Stimulated activated CD4-positive, alpha-beta T cell treated with anti-CD3 and anti-CD28 coated beads, Interleukin-2, amount 100 ng/mL, for 48 hours (primary cell): ENCODE measurements at regions not wholly inside any gene's neighbourhood (a gene's known extent, or its start where the extent isn't known, plus 50 kb on each side); places are given as distances from the start of the nearest gene placed in this dataset.

Experiments used
- DNase-seq, 2 donors: peaks; one replicate each; pipeline ENCODE4 v3.0.0-alpha.2; 2020

GRCh38 chr2:212686285-212686895 lies 147.8 kb upstream of the ERBB4 start:
- DNase-seq: peak; percentile 44 to 45

DNA sequence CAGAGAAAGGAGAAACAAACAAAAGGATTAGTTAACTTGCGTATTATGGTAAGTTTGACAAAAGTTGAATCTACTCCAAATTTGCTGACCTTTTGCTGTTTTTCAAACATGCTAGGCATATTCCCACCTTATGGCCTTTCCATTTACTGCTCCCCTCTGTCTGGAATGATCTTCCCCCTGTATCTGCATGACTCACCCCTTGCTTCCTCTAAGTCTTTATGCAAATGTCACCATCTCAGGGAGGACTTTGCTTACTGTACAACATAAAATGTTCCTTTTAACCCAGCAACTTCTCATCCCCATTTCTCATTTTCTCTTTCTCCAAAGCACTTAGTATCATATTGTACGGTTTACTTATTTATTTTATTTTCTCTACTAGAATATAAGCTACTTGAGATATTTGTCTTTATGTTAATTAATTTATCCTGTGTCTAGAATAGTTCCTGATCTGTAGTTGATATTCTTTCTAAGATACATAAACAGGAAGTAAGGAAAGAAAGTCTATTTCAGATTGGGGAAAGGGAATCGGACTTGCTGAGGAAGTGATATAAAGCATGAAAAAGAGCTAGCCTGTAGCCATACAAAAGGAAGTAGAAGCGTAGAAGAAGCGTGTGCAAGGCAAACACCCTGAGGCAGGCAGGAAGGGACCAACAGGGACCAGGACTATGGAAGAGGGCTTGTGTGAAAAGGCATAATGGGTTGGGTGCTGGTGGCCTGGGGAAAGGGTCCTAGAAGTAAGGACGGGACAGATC lies 144.9 kb upstream of the ERBB4 start:
- no peak for DNase-seq

GRCh38 chr2:212682937-212683336 lies 144.3 kb upstream of the ERBB4 start:
- no peak for DNase-seq

GRCh38 chr2:212677466-212677865 lies 138.9 kb upstream of the ERBB4 start:
- DNase-seq: no peak

GRCh38 chr2:212672186-212672585 lies 133.6 kb upstream of the ERBB4 start:
- DNase-seq: no peak

- DNase-seq: no peak
Measured at GRCh38 chr2:212669761-212670160, 131.2 kb upstream of the ERBB4 start.

- DNase-seq: no peak
Measured at GRCh38 chr2:212667751-212668316, 129.2 kb upstream of the ERBB4 start.

- no peak for DNase-seq
Measured at GRCh38 chr2:212665948-212666347, 127.3 kb upstream of the ERBB4 start.

DNA sequence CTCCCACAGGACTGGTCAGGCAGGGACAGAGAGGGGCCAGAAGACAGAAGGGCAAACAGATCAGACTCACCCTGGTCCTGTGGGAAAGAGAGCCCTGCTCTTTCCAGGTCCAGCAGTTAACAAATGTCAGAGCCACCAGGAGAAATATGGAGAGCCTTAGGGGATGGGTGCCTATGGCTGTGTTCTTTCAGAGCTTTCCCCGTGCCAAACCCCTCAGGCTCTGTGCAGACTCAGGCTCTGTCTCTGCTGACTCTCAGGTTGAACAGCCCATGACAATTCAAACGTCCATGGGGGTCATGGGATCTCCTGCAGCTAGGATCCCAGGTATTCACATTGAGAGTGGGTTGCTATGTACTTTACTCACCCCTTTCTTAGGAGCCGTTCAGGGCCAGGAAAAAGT lies 120.8 kb upstream of the ERBB4 start:
- no peak for DNase-seq

DNA sequence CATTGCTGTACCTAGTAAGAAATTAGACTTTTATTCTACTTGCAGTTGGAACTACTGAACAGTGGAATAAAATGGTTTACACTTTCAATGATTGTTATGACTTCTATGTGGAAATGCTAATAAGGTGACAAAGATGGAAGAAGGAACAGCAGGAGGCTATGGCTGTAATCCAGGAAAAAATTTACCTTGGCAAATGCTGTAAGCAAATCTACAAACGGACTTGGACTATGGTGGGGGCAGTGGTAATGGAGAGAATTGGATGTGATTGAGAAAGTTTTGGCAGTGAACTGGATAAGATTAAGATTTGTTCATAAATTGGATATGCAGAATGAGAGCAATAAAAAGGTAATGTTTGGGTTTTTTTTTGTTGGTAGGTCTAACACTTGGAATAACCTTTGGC lies 111.0 kb upstream of the ERBB4 start:
- DNase-seq: no peak

GRCh38 chr2:212646698-212647366 lies 108.2 kb upstream of the ERBB4 start:
- no peak for DNase-seq

GRCh38 chr2:212644195-212644837 lies 105.7 kb upstream of the ERBB4 start:
- DNase-seq: no peak

DNA sequence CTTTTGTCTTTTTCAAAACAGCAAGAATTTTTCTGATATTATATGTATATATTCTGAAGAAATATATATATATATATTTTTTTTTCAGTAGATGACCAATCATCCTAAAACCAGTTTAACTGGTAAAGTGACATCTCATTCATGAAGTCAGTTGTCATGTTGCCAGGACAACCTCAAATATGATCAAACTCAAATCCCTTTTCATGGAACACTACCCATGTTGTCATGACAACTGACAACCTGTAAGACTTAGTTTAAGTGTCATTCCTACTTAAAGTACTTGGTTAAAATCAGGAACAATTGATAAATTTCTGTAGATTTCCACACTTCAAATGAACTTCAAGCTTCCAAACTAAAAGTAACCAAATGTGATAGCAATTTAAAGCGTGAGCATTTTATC lies 101.8 kb upstream of the ERBB4 start:
- no peak for DNase-seq

- no peak for DNase-seq
Measured at GRCh38 chr2:212638694-212639093, 100.1 kb upstream of the ERBB4 start.

DNA sequence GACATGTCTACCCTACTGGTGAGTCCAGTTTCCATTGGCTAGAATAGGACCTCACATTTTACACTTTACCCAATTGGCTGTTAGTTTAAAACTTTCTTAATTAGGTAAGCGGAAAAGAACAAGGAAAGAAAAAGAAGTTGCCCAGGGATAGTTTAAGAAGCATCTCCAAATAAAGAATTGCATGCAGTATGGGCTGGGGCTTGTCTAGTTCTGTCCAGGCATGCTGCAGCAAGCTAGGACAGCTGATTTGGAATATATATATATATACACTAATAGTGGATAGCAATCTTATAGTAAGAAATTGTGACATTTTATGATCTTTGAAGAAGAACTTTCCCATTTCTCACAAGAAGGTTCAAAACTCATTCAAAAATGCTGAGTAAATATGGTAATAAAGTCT lies 90.0 kb upstream of the ERBB4 start:
- DNase-seq: no peak

GRCh38 chr2:212626371-212626918 lies 87.8 kb upstream of the ERBB4 start:
- DNase-seq: no peak

DNA sequence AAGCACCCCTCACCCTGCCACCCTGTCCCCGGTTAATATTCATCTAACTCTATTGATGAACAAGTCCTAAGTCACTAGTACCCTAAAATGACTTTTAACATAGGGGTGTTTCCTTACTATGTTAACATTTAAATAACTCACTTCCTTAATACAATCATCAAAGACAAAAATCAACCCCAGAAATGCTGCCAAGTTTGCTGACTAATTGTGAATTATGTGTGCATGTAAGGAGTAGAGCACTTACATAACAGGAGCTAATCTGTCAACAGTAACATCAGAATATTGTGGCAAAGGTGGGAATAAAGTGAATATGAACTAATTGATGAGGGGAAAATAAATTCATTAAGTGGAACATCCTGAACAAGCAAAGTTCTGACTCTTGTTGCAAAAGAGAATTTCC lies 81.4 kb upstream of the ERBB4 start:
- DNase-seq: no peak

GRCh38 chr2:212618636-212619035 lies 80.0 kb upstream of the ERBB4 start:
- DNase-seq: no peak

DNA sequence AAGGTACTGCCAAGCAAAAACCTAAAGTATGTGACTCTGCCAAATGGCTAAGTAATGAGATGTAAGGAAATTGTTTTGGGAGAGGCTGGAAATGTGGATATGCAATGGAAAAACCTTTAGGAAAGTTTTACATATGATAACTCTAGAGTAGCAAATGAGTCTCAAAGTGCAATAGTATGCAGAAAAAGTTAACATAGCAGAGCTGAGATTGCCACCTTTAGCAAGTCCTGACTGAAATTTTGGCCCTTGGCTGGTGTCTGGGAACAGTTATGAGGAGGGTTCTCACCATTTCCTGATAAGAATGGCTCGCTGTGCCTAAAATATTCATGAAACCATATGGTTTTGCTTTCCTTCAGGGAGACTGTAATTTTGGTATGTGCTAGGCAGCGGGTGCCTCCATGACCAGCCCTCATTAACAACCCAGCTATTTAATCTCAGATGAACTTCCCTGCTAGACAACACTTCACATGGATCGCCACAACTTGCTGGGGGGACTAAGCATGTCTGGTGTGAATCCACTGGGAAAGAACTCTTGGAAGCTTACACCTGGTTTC lies 72.3 kb upstream of the ERBB4 start:
- DNase-seq: no peak

- DNase-seq: no peak
Measured at GRCh38 chr2:212609479-212609878, 70.9 kb upstream of the ERBB4 start.

GRCh38 chr2:212607080-212607479 lies 68.5 kb upstream of the ERBB4 start:
- DNase-seq: no peak

- no peak for DNase-seq
Measured at GRCh38 chr2:212606232-212606631, 67.6 kb upstream of the ERBB4 start.

- DNase-seq: no peak
Measured at GRCh38 chr2:212596688-212597087, 58.1 kb upstream of the ERBB4 start.
